Stimulated activated CD4-positive, alpha-beta T cell treated with anti-CD3 and anti-CD28 coated beads, Interleukin-4, amount 100 ng/mL, for 1 hour (primary cell): ENCODE measurements at regions not wholly inside any gene's neighbourhood (a gene's known extent, or its start where the extent isn't known, plus 50 kb on each side); places are given as distances from the start of the nearest gene placed in this dataset.

Experiments
- DNase-seq: peaks from one replicate; pipeline ENCODE4 v3.0.0-alpha.2; 2020

DNA sequence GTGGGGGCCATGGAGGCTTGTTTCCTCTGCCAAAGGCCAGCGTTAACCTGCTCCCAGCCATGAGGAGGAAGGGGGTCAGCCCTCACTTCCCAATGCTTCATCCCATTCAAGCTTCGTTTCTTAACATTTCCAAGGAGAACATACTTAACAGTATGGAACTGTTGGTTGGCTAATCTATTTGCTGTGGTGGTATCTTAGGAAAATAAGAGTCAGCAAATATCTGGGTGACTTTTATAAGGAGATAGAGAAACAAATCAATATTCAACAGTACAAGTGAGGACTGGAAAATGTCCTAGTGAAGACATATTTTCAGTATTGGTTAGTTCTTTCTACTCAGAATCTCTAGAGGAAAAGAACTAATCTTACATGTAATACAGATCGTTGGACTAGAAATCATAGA is 223.8 kb upstream of the ARRDC4 start:
- no peak for DNase-seq

DNA sequence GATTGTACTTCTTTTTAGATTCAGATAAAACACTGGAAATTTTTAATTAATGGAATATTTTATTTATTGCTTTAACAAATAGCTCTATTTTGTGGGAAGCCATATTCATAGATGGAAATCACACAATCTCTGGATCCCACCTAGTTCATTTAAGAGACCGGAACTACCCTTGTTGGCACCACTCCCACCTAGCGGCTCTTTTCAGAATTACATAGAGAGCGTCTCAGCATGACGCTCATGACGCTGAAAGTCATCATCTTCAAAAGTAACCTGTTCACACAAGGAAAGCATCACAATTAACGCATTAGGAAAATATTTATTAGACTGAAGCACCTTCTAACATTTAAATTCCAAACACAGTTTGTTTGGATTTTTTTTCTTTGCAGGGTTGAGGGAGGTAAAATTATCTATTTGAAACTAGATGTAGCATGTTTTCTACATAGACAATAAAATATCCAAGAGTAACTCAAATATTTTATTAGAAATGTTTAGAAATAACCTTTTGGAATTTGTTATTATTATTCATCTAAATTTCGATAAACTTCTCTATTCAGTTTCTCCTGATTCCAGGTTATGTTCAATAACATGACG is 214.9 kb upstream of the ARRDC4 start:
- peak; percentile 7 for DNase-seq

DNA sequence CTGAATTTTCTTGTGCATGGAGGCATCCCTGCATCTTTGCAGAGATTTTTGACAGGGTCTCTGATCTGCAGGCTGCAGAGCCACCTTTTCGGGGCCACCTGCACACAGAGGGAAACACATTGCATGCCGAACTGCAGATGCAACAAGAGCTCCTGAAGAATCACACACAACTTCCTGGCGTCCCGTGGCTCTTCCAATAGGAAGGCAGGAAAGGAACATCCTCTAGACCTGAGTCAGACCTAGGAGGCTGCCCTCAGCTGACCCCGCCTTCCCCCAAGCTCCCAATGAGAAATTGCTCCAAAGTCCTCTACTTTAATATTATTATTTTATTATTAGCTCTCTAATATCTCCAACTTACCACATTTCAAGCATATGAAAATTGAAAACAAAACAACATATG is 213.2 kb upstream of the ARRDC4 start:
- no peak for DNase-seq

DNA sequence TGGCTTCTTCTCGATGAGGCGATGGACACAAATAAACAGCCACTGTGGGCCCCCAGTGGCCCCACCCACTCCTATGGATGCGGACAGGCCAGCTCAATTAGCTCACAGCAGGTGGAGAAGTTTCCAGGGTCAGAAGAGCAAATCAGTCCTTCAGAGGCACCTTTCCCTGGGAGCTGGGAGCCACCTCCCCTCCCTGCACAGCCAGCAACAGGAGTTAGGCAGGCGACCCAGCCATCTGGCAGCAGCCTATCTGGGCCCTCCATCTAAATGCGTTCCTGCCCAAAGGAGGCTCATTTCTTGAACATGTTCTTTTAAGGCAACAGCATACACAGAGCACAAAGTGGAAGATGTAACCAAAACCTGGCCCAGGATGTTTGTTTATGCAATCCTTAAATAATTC is 211.9 kb upstream of the ARRDC4 start:
- no peak for DNase-seq

DNA sequence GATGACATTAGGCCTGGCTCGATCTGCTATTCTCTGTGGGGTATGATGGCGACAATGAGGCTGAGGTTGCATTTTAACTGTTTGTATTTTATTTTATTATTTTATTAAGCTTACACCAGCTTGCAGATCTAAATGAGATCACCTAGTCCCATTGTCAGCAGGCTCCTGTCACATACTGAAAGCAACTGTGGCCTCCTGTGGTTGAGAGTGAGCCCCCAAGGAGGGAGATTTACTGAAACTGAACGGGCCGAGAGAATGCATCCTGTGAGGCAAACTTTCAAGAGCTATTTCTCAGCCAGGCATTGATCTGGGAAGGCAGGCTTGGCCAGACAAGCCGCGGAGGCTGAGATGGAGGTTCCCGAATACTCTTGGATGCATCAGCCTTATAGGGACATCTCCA is 210.4 kb upstream of the ARRDC4 start:
- DNase-seq, result no peak

DNA sequence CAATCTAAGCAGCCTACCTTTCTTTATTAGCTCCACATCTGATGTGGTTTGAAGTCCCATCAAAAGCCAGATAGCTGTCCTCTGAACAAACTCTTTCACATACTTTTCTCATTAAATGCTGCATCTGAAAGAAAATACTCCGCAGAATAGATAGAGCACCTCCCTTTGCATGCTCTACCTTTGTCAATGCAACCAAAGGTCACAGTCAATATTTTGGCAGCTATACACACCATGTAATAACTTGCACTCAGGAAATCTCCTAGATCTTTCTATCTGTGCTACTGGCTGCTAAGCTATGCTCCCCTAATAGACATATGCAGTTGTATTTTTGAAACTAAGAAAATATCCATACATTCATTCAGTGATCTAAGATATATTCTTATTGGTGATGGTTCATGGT is 204.8 kb upstream of the ARRDC4 start:
- no peak for DNase-seq

DNA sequence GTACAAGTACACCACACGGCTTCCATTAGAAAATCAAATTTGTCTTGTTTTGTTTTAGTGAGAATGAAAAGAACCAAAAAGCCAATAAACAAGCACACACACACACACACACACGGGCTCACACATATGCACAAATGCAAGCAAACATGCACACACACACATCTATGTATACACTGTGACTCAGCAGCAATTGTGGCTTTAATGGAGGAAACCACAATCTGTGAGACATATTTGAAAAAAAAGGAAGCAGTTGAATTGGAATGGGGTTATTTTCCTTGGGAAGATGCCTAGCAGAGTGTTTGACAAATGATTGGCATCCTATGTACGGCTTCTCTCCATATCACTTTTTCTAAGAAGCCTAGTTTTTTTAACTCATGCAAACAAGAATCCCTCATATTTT is 201.1 kb upstream of the ARRDC4 start:
- no peak for DNase-seq

DNA sequence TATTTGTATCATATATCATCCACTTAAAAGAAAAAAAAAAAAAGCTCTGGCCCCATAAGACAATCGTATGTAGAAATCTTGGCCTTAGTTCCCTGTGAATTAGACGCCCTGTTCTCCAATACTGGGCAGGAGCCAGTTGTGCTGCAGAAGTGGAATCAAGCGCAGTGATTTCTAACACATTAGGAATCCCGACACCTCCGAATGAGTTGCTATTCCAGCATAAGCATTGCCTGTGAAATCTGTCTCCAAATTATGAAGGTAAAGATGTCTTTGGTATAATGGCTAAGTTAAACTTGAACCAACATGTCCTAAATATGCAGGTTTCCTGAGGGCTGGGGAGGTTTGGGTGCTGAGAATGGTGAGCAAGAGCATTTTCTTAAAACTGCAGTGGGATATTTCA is 199.4 kb upstream of the ARRDC4 start:
- DNase-seq, result no peak

DNA sequence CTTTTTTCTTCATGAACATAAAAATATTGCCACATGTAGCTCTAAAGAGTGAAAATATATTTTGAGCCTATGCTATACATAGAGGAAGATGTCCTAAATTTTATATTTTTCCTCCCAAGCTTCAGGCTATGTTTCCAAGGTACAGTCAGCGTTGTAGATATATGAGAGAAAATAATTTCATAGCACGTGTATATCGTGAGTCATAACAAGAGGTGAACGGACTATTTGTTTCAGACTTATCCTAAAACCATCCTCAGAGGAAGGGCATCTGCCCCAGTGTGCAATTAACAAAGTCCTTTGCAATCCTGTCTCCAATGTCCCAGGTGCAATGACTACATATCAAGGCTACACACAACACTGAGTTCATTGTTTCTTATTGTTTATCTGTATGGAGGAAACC is 177.3 kb upstream of the ARRDC4 start:
- no peak for DNase-seq

DNA sequence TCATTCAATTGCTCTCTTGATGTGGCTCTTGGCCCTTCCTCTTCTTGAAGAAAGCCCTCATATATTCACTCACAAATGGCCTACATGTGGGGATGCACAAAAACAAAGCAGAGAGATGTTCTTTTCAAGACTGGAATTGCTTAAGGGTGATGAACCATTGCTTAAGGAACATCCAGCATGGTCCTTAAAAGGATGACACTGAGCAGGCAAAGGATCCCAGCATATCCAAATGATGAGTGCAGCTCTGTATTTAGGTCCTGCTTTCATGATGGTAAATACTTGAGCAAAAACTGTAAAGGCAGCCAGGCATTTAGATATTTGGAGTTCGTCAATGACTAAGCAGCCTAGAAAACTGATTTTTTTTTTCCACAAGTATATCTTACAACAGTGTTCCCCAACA is 173.8 kb upstream of the ARRDC4 start:
- DNase-seq, result no peak

DNA sequence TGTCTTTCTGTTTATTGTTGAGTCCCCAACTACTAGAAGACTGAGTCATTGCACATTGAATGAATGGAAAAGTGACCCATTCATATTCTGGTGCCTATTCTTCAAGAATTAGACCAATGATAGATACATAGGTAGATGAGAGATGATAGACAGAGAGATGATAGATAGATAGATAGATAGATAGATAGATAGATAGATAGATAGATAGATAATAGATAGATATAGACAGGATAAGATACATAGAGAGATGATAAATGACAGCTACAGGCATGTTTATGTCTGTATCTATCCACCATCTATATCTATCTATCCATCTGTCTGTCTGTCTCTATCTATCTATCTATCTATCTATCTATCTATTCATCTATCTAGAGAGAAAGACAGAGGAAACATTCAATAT is 170.3 kb upstream of the ARRDC4 start:
- DNase-seq, result no peak

DNA sequence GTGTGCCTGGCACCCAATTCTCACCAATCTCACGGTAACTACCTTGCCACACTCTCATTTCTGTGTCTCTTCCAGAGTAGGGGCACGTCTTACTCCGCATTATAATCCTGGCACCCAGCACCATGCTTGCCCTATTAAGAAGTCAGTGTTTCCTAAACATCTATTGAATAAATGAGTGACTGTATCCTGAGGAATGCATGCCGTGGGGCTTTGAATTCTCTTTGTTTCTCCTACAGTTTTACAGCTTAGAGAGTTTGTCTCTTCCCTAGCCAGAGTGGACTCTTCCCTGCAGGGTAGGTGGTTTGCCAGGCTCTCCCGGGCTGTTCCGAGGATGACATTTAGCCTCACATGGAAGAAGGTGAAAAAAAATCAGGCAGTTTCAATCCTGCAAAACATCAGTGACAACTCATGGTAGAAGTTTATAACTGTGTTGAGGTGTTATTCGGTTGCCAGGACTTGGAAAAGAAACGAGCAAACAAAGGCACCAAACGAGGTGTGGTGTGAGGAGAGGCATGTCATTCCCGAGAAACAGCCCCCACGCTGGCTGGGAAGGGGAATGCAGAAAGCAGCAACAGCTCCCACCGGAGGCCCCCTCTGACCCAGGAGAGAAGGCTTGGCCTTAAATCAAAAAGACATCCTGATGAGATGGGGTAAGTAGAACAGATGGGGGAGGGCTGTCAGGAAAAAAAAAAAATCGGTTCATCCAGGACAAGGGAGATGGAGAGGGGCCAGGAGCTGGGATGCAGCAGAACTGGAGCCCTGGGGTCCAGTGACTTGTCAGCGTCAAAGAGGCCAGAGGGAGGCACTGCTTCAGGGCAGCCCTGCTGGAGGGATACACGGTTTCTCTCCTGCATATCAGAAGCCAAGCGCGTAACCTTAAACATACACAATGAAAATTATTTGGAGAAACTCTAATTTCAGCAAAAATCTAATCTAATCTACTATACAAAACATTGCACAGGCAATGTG is 168.4 kb upstream of the ARRDC4 start:
- DNase-seq, result no peak

DNA sequence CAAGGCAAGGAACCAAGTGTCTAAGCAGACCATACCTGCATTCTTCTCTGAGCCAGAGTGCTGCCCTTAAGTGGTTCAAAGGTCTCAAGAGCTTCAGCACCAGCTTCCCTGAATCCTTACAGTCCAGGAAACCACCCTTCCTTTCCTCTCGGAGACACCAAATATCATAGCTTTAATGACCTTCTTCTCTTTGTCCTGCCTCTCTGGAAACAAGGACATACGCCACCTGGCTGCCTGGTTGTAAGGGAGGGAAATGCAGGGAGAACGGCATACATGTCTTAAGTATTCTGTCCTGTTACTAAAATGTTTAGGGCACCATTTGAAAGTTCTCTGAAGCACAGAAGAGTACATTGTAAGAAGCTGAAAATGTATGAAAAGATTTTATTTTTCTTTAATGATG is 155.6 kb upstream of the ARRDC4 start:
- no peak for DNase-seq

DNA sequence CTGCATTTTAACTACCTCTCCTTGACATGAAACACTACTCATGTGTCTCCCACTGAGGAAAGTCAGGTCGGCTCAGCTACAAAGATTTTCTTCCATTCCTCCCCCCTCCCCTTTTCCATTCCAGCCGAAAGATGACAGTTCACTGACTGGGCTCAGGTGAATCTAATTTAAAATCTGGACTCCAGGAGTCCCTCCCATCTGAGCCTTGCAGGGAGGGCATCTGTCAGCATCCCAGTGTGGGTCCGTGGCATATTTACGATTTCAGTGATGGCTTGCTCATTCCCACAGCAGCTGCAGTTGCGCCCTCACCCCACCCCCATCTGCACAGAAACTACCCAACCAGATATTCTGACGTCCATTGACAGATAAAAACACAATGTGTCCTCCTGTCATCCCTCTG is 153.7 kb upstream of the ARRDC4 start:
- no peak for DNase-seq

DNA sequence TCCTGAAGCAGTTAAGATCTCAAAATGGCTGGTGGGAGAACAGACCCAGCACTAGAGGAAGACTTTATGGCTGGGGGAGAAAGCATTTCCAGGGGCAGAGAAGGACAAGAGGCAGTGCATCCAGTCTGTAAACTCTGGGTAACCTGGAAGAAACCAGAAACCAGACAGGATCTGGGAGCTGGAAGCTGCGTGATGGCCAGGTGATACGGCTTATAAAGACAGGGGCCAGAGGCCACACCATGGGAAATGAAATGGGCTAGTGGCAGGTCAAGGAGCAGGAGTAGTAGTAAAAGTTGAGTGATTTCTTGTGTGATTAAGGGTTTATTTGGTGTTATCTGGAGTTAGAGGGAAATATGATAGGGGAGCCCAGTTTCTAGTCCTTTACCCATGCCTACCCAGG is 144.7 kb upstream of the ARRDC4 start:
- no peak for DNase-seq

DNA sequence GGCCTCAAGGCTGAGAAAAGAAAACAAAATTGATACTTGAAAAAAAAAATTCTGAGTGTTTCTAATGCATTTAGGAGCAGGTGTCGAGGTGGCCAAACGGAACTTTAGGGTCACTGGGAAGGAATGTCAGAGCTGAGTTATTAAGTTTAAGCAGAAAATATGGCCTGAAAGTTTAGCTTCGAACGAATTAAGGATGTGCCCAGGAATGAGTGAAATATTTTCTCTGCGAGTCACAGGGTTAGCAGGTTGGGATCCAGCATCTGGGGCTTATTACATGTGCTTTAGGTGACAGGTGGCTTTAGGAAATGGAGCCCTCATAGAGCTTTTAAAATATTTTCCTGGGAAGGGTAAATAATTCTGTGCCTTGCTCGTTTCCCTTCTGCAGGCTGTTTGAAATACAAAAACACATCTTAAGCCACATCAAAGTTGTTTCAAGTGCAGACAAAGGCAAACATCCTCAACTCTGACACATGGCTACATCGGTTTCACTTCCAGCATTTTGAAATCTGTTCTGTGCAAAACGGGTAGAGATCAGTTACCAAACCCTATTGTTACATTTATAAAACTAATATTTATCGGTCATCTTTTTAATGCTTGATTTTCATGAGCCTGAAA is 143.1 kb upstream of the ARRDC4 start:
- DNase-seq, result no peak

DNA sequence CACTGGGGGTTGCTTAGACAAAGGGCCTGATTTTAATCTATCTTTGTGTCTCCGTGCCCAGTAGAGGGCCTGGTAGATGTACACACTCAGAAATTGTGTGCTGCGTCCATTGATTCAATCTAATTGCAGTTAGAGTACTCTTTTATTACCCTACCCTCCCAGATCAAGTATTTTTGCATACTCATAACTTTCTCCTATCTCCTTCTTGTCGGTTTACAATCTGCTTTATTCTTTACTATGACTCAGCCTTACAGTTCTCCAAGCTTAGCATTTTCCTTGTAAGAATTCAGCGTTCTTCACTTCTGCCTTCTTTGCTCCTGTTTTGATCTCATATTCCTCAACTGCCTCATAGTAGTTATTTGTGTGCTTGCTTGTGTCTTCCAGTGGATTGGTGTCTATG is 124.5 kb upstream of the ARRDC4 start:
- no peak for DNase-seq

DNA sequence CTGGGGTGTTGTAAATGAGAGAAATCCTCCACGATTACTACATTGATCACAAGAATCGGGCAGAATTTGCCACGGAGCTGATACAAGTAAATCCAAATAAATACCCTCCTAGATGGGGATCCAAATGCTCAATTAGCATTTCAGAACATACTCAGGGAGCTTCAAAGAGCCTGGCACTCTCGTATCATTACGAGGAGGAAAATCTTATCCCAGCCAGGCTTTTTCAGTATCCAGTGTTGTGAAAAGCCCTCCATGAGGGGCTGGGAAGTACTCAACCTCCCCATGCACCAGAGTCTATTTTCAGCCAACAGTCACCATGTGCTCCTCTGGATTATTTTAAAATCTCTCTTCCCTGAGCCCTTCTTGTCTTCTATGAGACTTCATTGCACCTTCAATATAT is 122.6 kb upstream of the ARRDC4 start:
- no peak for DNase-seq

DNA sequence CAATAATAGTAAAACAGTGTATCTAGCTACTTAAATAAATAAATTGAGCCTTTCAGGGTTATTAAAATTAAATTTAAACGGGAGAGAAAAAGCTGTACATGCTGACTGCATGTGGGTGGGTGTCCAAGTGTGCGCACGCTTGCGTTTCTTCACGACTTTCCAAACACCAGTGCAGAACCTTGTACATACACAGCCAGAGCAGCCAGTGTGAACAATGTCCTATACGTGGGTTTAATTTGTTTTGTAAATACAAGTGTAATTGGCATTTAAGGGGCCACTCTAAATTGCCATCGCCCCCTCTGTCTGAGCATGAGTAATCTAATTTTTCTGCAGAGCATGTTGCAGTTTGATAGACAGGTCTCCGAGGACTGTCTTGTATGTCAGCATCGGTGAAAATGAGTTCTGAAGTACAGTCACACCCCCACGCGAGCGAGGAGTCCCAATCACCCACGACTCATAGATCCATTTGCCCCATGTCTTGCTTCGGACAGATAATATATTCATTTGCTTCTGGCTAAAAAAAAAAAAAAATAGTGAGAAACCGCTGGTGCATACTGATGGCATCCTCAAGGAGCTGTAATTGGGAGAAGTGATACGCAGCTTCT is 121.8 kb upstream of the ARRDC4 start:
- DNase-seq, result no peak

DNA sequence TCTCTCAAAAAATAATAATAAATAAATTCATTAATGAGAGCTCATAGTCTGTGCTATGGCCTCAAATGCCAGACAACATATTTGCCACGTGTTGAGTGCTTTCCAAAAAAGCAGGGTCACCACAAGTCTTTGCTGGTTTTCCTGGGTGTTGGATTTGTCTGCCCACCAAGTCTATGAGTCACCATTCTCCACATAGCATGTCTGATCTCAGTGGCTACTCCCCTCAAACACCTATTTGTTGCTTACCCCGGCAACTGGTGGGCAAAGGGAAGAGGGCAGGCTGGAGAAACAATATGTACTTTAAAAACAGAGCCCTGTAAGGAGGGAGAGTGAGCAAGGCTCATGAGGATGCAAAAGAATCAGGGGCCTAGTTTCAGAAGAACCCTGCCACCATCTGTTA is 120.0 kb upstream of the ARRDC4 start:
- DNase-seq, result no peak

DNA sequence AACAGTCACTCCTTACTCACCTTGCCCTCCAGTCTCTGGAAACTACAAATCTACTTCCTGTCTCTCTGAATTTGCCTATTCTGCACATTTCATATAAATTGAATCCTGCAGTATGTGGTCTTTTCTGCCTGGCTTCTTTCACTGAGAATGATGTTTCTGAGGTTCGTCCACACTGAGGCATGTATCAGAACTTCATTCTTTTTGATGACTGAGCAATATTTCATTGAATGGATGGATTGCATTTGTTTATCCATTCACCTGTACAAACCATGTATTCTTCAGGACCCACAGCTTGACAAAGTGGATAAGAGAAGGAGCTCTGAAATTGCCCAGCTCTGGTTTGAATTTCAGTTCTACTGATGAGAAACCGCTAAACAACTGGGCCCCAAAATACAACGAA is 118.9 kb upstream of the ARRDC4 start:
- DNase-seq, result no peak

DNA sequence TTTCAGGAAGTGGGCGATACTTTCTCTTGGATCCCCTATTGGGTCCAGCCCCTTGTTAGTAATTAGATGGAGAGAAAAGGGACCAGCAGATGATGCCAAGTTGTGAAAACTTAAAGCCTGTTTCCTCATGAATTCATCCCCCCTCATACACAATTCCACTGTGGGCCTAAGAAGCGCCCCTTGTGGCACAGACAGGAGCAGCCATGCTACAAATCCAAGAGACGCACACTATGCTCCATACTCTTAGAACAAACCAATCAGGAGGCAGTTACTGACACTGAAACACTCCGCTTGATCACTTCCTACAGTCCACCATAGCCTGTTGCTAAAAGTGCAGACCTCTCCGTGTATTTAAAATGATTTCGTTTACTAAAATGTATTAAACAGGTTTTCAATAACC is 111.3 kb upstream of the ARRDC4 start:
- no peak for DNase-seq

DNA sequence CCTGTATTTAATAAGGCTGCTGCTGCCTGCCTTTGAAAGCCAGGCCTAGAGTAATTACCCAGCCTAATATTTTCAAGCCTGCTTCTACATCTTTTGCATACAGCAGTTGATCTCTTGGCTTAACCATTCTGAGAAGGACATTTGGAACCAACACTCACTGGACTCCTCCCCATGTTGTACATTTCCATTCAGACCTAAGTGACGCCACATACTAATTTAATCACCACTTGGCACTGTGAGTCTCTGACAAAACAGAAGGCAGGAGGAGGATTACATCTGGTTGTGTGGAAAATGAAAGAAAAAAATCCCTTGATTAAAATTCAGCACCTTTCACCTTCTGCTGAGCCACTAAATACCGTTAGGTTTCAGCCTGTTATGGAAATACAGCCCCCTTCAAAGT is 102.2 kb upstream of the ARRDC4 start:
- DNase-seq, result no peak
